ENCODE measurements at regions not wholly inside any gene's neighbourhood (a gene's known extent, or its start where the extent isn't known, plus 50 kb on each side); places are given as distances from the start of the nearest gene placed in this dataset.

DNA sequence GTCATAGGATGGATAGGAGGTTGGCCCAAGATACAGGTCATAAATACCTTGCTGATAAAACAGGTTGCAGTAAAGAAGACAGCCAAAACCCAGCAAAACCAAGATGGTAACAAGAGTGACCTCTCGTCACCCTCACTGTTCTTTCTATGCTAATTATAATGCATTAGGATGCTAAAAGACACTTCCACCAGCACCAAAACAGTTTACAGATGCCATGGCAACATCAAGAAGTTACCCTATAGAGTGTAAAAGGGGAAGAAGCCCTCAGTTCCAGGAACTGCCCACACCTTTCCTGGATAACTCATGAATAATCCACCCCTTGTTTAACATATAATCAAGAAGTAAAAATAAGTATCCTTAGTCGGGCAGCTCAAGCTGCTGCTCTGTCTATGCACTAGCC, 671.9 kb downstream of the PTPRC start:
- no peak for DNase-seq
- intact Hi-C loops (cut with DNase I): no loop called here

DNA sequence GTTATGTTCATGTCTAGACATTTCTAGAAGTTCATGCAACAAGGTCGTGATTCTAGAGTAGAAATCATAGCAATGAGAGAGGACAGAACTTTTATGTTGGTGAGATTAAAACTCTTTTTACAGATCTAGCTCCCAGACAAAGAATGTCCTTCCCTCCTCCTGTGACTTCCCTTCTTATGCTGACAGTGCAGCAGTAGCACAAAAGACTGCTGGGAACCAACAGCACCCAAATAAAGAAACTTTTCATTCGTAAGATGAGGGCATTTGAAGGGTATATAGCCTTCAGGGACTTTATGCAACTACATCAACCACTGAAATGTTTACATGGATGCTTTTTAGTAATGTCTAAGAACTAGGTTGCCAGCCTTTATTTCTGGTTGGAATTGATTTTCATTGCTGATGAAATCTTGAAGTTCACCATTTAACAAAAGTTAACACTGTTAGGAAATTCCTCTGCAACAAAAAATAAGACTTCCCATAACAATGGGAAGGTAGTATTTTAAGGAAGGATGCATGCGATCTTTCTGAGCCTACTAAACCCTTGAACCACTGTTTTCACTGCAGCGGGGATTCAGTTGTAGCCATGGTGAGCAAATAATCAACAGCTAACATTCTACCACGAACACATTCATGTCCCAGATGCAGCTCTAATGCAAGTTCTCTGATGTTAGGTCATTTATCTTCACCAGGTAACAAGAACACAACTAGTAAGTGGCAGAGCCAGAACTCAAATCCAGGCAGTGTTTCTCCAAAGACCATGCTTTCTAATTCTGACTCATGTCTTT, 672.8 kb downstream of the PTPRC start:
- DNase-seq: no peak
- intact Hi-C loops (cut with DNase I): no loop called here

DNA sequence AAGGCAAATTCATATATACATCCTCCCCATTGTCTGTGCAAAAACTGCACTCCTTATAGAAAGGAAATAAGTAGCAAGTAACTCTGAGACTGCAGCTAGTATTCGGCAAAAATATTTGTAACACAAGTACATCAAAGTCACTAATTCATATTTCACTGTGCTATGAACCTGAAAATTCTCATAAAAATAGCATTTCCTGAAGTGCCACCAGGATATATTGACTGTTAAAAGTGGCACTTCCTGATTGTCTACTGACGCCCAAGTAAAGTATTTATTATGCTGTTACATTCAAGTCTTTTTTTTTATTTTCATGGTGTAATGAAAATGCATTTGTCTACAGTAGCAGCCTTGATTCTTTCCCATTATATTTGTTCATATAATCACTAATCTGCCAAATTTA, 673.8 kb downstream of the PTPRC start:
- DNase-seq: no peak
- intact Hi-C loops (cut with DNase I): no loop called here

DNA sequence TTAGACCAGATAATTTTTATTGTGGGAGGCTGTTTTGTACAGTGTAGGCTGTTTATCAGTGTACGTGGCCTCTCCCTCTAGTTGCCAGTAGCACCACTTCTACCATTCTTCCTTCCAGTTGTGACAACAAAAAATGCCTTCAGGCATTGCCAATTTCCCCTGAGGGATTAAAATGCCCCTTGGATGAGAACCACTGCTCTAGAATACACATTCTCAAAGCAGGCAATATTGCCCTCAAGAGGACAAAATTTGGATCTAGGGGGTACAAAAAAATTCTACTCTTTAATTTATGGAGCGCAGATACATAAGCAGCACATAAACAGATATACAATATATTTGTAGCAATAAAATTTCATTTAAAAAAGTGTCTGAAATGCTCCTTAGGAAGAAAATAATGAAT, 674.6 kb downstream of the PTPRC start:
- intact Hi-C loops (cut with DNase I): no loop called here
- DNase-seq: peak in 1 of 42 donors; percentile 2

DNA sequence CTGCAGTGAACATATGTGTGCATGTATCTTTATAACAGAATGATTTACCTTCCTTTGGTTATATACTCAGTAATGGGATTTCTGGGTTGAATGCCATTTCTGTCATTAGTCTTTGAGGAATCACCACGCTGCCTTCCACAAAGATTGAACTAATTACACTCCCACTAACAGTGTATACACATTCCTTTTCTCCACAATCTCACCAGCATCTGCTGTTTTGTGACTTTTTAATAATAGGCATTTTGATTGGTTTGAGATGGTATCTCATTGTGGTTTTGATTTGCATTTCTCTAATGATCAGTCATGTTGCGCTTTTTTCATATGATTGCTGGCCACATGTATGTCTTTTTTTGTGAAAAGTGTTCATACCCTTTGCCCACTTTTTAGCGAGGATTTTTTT, 680.5 kb downstream of the PTPRC start:
- intact Hi-C loops (cut with DNase I): no loop called here
- no peak for DNase-seq

DNA sequence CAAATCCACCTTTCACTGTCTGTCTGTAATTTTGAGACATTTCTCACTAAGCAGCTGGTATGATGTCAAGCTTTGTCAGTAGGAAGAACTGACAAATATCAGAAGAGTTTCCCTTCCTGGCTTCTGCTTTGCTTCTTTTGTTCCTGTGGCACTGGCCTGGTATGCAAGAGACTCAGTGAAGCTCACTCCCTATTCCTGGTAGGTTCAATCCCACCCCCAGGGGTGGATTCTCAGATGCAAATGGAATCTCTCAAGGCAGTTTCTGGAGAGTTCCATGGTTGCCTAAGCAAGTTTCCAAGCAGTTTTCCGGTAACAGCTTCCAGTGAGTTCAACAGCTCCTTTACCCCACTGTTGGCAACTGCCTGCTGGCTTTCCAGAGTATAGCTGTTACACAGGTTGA, 683.4 kb downstream of the PTPRC start:
- DNase-seq: no peak
- intact Hi-C loops (cut with DNase I): no loop called here

DNA sequence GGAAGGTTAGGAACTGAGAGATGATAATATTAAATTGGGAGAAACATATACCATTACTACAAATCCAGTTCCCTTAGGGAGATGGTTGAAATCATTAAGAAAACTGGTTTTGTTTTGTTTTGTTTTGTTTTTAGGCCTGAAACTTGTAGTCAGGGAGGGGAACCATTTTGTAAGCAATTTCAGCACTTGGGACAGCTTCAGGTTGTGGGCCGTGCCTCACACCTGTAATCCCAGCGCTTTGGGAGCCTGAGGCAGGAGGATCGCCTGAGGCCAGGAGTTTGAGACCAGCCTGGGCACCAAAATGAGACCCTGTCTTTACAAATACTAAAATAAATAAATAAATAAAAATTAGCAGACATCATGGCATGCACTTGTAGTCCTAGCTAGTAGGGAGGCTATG, 694.3 kb upstream of the NR5A2 start:
- DNase-seq: no peak
- intact Hi-C loops (cut with DNase I): no loop called here

DNA sequence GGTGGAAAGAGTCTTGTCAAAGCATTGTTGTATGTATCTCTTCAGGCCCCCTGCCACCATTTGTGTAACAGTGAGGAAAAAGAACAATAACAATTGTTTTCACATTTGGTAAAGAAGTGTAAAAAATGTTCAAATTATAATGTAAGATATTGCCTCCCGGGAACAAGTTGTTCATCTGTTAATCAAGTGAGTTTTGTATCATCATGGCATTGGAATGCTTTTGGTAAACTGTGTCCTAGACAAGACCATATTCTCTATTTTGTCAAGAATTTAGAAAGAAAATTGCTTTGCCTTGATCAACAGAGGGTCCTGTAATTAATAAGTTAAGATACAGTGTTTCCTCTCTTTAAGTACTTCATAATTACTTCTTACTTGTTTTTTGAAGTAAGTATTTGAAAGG, 692.0 kb upstream of the NR5A2 start:
- DNase-seq: no peak
- intact Hi-C loops (cut with DNase I): no loop called here

DNA sequence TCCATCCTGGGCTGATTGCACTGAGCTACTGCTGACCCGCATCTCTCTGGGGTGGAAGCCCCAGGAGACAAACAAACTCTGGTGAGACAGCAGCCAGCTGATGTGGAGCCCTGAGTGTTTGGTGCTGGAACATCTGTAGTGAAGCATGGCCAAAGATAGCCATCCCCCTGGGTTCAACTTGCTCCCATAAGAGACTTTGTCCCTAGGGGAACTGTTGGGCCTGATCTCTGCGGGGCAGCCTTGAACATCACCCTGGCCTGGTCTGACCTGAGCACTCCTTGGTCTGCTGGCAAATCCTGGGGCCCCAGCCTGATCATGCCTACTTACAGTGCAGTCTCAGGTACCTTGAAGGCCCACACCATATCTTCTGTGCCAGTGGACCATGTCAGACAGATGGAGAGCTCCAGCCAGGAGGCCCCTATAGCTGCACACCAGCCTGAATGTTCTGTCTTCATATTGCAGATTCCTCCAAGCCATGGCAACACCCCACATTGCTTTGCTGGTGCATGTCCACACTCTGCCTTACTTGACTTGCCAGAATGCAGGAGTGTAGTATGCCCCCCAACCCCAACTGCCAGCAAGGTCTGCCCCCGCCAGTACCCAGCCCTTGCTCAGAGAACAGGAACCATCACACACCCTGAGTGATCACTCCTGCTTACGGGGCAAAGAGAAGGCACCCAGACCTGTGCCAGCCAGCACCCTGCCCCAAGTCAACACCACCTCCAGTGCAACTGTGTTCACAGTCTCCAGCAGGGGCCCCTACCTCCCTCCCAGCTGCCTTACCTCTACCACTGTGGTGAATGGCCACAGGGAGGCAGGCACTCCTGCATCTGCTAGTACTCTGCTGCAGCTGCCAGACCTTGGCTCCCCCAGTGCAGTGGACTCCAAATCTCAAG, 690.5 kb upstream of the NR5A2 start:
- DNase-seq: no peak
- intact Hi-C loops (cut with DNase I): no loop called here

DNA sequence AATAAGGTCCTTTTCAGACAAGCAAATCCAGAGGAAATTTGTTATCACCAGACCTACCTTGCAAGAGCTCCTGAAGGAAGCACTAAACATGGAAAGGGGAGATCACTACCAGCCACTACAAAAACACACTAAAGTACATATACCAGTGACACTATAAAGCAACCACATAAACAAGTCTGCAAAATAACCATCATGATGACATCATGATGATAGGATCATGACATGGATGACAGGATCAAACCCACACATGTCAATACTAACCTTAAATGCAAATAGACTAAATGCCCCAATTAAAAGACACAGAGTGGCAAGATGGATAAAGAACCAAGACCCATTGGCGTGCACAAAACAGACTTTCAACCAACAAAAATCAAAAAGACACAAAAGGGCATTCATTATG, 688.8 kb upstream of the NR5A2 start:
- no peak for DNase-seq
- intact Hi-C loops (cut with DNase I): no loop called here

DNA sequence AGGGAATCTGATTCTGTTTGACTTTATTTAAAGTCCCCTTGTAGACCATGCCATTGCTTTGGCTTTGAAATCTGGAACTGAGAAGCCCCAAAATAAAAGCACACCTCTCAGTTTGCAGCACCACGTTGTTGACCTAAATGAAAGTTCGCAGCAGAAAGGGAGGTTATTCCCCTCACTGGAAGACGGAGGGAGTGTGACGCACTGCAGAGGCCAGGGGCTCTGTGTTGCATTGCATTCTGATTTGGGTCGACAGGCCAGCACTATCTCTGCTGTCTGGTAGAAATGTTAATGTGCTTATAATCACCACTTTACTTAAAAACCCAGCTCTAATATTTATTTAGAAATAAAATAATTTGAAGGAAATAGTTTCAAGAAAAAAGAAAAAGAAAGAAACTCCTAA, 675.2 kb upstream of the NR5A2 start:
- DNase-seq: peak in 1 of 42 donors; percentile 7
- intact Hi-C loops (cut with DNase I): no loop called here

DNA sequence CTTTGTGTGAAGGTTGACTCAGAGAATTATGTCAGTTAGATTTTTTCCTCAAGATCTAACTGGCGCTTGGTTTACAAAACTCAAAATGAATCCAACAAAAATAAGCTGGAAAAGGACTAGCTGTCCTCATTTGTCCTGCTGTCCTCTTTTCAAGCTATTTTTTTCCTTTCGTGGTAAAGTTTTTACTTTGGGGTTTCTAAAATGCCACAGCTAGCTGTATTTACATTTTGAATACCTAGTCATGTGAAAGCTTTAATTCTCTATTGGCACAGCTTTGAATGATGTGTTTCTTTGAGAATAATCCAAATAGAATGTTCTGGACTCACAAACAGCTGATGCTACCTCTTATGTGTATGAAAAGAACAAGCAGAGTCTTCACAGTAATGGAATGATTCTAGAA, 673.6 kb upstream of the NR5A2 start:
- intact Hi-C loops (cut with DNase I): no loop called here
- DNase-seq: no peak

DNA sequence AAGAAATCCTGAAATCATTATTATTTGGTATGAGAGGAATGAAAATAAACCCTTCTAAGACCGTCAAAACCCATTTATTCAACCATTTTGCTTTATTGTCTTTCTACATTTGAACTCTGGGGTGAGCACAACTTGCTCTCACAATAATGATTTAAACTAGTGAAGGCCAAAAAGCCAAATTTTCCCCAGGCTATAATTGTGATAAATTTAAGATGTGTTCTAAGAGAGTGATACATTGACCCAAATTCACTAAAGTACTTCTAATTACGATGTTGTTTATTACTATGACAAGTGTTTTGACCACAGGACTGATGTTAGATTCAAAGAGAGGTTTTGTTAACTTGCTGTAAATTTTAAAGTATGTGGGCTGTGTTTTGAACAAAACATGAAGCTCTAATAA, 670.9 kb upstream of the NR5A2 start:
- no peak for DNase-seq
- intact Hi-C loops (cut with DNase I): no loop called here

DNA sequence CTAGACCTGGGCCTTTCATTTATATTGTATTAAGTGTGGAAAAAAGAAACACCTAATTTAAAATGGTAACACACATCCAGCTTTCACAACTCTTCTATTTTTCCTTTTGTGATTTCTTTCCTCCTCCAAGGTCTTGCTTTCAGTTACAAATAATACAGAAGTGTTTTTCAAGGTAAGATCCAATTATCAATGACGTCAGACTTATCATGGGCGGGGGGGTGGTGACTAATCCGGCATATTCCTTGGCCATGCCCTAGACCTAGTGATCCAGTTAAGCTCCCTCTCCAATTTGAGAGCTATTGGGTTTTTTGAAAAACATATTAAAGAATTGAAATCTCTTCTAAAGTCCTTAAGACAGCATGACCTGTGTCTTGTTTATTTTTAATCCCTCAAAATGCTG, 669.9 kb upstream of the NR5A2 start:
- intact Hi-C loops (cut with DNase I): no loop called here
- DNase-seq: no peak

DNA sequence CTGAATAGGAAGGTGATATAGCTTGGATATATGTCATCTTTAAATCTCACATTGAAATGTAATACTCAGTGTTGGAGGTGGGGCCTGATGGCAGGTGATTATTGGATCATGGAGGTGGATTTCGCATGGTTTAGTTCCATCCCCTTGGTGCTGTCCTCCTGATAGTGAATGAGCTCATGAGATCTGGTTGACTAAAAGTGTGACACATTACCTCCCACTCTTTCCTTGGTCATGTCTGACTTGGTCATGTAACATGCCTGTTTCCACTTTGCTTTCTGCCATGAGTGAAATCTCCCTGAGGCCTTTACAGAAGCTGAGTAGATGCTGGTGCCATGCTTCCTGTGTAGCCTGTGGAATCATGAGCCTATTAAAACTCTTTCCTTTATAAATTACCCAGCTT, 664.5 kb upstream of the NR5A2 start:
- DNase-seq: no peak
- intact Hi-C loops (cut with DNase I): no loop called here

DNA sequence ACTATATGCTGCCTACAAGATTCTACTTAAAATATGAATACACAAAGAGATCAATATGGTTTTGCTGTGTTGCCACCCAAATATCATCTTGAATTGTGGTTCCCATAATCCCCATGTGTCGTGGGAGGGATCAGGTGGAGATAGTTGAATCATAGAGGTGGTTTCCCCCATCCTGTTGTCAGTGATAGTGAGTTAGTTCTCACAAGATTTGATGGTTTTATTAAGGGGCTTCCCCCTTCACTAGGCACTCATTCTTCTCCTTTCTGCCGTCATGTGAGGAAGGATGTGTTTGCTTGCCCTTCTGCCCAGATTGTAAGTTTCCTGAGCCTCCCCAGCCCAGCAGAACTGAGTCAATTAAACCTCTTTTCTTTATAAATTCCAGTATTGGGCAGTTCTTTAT, 654.4 kb upstream of the NR5A2 start:
- DNase-seq: no peak

DNA sequence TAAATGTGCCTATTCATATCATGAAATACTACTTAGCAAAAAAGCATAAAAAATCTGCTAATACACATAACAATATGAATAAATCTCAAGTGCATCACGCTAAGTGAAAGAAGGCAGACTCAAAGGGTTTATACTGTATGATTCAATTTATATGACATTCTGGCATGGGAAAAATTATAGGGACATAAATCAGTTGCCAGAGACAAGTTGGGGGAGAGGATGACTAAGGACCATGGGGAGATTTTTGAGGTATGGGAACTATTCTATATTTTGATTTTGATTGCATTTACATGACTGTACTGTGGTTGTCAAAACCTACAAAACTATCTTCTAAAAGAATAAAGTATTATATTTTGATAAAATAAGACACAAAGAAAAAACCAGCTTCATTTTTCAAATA, 650.3 kb upstream of the NR5A2 start:
- no peak for DNase-seq
- intact Hi-C loops (cut with DNase I): no loop called here

More for the DNA sequence above, 654.4 kb upstream of the NR5A2 start:
- intact Hi-C loops (cut with DNase I): no loop called here

DNA sequence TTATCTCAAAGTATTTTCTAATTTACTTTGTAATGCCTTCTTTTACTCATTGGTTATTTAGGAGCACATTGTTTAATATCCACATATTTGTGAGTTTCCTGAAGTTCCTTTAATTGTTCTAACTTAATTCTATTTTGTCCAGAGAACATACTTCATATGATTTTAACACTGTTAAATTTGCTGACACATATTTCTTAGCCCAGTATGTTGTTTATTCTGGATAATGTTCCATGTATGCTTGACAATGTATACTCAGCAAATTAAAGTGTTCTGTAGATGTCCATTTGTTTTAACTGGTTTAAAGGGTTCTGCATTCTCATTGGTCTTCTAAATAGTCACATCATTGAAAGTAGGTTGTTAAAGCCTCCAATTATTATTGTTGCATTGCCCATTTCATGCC, 643.7 kb upstream of the NR5A2 start:
- no peak for DNase-seq
- intact Hi-C loops (cut with DNase I): no loop called here

DNA sequence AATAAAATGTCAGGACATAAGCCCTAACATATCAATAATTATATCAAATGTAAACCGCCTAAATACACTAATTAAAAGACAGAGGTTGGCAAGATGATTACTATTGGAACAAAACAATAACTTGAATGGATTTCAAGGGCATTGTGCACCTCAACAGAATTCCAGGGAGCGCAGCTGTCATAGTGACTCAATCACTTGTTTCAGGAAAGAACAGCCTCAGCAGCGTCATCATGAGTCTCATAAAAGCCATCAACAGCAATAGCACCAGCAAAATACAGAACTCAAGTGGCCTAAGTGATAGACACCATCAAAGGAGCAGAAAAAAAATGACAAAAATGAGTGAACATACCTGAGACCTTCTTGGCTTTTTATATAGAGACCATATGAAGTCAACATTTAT, 632.7 kb upstream of the NR5A2 start:
- intact Hi-C loops (cut with DNase I): no loop called here
- no peak for DNase-seq

DNA sequence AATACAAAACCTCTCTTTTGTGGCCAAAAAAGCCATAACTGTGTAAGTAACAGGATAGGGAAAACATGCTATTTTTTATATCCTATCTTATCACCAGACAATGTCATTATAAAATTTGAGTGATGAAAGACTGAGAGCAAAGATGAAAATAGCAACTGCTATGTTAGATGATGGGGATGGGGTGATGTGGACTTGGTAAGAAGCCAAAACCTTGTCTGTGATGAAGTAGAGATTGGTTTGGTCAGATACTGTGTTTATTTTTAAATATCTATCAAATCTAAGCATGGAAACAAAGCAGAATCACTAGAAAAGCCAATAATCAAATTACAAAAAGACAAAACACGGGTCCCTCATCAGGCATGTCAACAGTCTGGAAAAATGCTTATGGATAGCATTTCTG, 631.1 kb upstream of the NR5A2 start:
- DNase-seq: no peak
- intact Hi-C loops (cut with DNase I): no loop called here
